Mammary epithelial cell (primary cell): ENCODE measurements at regions not wholly inside any gene's neighbourhood (a gene's known extent, or its start where the extent isn't known, plus 50 kb on each side); places are given as distances from the start of the nearest gene placed in this dataset.

Experiments
- CTCF ChIP-seq, 2 donors: IDR thresholded peaks in 1 of 2; conservative IDR thresholded peaks in 1 of 2; 2 replicates each; pipeline ENCODE4 v1.5.1; 2011 to 2012; ENCODE audit warnings: inconsistent platforms in 2 of 2, low read length in 2 of 2, mild to moderate bottlenecking in 2 of 2, control low read depth in 1 of 2, low read depth in 1 of 2; ENCODE audit not compliant: insufficient read depth in 1 of 2; ENCODE audit errors: extremely low read depth in 1 of 2
- EZH2 ChIP-seq: IDR thresholded peaks from 2 replicates; pipeline ENCODE4 v1.6.1; 2012; ENCODE audit warnings: low read length, inconsistent platforms, borderline replicate concordance

- TF ChIP-seq CTCF (conservative IDR thresholded peaks at IDR 0.05 in 1 of 2, IDR thresholded peaks at IDR 0.05 in 1 of 2; ENCODE audit: extremely low read depth in 1 of 2, insufficient read depth in 1 of 2, low read depth in 1 of 2, low read length in 2 of 2), result no peak
- no peak for TF ChIP-seq EZH2
Observed at GRCh38 chr7:3120513-3120912, 76.8 kb upstream of the CARD11 start.
